Liver (tissue), 3 donors: ENCODE measurements at regions not wholly inside any gene's neighbourhood (a gene's known extent, or its start where the extent isn't known, plus 50 kb on each side); places are given as distances from the start of the nearest gene placed in this dataset.

Experiments used
- CTCF ChIP-seq: fragments of 150-350 bp; IDR thresholded peaks from 2 replicates; pipeline ENCODE4 v1.5.1; 2017; ENCODE audit warnings: improper control_type of control experiment, low read depth, low read length; ENCODE audit not compliant: missing input control
- EGR1 ChIP-seq, 2 donors: IDR thresholded peaks; 2 replicates each; pipeline ENCODE4 v1.6.1; 2016 to 2018; ENCODE audit warnings: antibody characterized with exemption in 2 of 2, low read depth in 2 of 2
- HNF4G ChIP-seq: IDR thresholded peaks from 2 replicates; pipeline ENCODE4 v1.6.1; 2016; ENCODE audit warnings: antibody characterized with exemption
- RAD21 ChIP-seq, 2 donors: IDR thresholded peaks; 2 replicates each; pipeline ENCODE4 v1.6.1; 2016; ENCODE audit warnings: antibody characterized with exemption in 2 of 2, mild to moderate bottlenecking in 2 of 2
- REST ChIP-seq: IDR thresholded peaks from 2 replicates; pipeline ENCODE4 v1.6.1; 2016; ENCODE audit warnings: antibody characterized with exemption, mild to moderate bottlenecking
- YY1 ChIP-seq: IDR thresholded peaks from 2 replicates; pipeline ENCODE4 v1.6.1; 2016; ENCODE audit warnings: antibody characterized with exemption, mild to moderate bottlenecking
- donor health status: healthy.
- donor health status: healthy.

GRCh38 chr1:72954943-72955342, 672.6 kb upstream of the NEGR1 start:
- TF ChIP-seq EGR1 (IDR thresholded peaks at IDR 0.05; ENCODE audit: low read depth in 2 of 2) (no peak), HNF4G (no peak), REST (no peak), CTCF (no peak), RAD21 (IDR thresholded peaks at IDR 0.05) (no peak), YY1 (no peak)
